ENCODE measurements at regions not wholly inside any gene's neighbourhood (a gene's known extent, or its start where the extent isn't known, plus 50 kb on each side); places are given as distances from the start of the nearest gene placed in this dataset.

DNA sequence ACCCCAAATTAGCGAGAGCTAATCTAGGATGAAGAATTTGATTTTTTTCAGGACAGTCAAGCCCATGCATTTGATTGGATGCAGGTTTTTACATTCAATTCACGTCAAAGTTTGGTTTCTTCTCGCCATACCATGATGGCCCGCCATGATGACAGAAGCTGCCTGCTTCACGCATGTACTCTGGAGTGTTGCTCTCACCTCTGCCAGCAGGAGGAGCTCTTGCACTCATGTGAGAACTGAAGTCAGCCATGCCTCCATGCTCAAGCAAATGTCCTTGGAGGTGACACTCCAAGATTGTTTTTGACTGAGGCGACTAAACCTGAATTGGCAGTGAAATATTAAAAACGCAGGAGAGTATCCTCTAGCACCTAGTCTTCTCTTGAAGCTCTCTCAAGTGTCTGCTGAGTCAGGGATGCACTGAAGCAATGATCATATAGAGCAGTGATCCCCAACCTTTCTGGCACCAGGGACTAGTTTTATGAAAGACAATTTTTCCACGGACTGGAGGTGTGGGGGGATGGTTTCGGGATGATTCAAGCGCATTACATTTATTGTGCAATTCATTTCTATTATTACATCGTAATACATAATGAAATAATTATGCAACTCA lies 120.9 kb downstream of the SAMMSON start:
- peak; percentile 48 for DNase-seq (ENCODE audit: low read depth)

DNA sequence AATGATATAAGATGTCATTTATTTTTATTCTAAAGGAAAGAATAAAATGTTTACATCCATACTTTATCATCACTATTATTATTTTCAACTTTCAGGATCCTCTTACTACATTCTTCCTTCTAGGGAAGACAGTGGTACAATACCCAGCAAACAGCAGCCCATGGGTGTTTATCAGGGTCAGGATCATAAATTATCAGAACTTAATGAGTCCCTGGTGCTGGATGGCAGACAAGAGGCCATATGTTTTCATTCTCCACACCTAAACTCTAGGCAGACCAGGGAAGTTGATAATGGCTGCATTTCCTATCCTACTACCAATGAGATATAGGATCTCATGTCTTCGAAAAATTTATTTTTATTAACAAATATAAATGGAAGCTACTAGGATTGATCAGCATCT lies 127.7 kb downstream of the SAMMSON start:
- no peak for DNase-seq (ENCODE audit: low read depth)

- no peak for DNase-seq (ENCODE audit: low read depth)
Observed at GRCh38 chr3:70137366-70137765, 137.8 kb downstream of the SAMMSON start.

GRCh38 chr3:70138606-70139005 lies 139.1 kb downstream of the SAMMSON start:
- no peak for DNase-seq (ENCODE audit: low read depth)

All from stimulated activated CD8-positive, alpha-beta memory T cell treated with anti-CD3 and anti-CD28 coated beads, Interleukin-4, amount 100 ng/mL, for 24 hours (primary cell).